Activated naive CD4-positive, alpha-beta T cell treated with anti-CD3 and anti-CD28 coated beads, Interleukin-2, amount 10 ng/mL, durations not matched to agents 7 days and 5 days (primary cell): ENCODE measurements at regions not wholly inside any gene's neighbourhood (a gene's known extent, or its start where the extent isn't known, plus 50 kb on each side); places are given as distances from the start of the nearest gene placed in this dataset.
"Not testable (repeated sequence)": the region's sequence is repeated elsewhere in the genome, so short reads cannot be mapped to it uniquely, and the experiment has no call there.

Source experiments
- CTCF ChIA-PET: fragments of 350-600 bp; sonication (Branson Sonifier 250); formaldehyde crosslinking; loops from one replicate; lab custom pipeline; 2021; ENCODE audit warnings: antibody characterized with exemption; lab: Charles Lee
- DNase-seq: peaks from one replicate; pipeline ENCODE4 v3.0.0-alpha.2; 2020
- H3K27ac Mint-ChIP-seq: one replicate; pipeline ENCODE4 v1.8.0; 2021; ENCODE audit warnings: mild to moderate bottlenecking, moderate library complexity, mixed read lengths
- H3K27me3 Mint-ChIP-seq: one replicate; pipeline ENCODE4 v1.8.0; 2021; ENCODE audit warnings: mild to moderate bottlenecking, mixed read lengths
- H3K36me3 Mint-ChIP-seq: one replicate; pipeline ENCODE4 v1.8.0; 2021; ENCODE audit warnings: mixed read lengths
- H3K4me1 Mint-ChIP-seq: one replicate; pipeline ENCODE4 v1.8.0; 2021; ENCODE audit warnings: mixed read lengths
- H3K4me3 Mint-ChIP-seq: one replicate; pipeline ENCODE4 v1.8.0; 2021; ENCODE audit warnings: mild to moderate bottlenecking, moderate library complexity, mixed read lengths
- H3K9me3 Mint-ChIP-seq: one replicate; pipeline ENCODE4 v1.8.0; 2021; ENCODE audit warnings: mixed read lengths

DNA sequence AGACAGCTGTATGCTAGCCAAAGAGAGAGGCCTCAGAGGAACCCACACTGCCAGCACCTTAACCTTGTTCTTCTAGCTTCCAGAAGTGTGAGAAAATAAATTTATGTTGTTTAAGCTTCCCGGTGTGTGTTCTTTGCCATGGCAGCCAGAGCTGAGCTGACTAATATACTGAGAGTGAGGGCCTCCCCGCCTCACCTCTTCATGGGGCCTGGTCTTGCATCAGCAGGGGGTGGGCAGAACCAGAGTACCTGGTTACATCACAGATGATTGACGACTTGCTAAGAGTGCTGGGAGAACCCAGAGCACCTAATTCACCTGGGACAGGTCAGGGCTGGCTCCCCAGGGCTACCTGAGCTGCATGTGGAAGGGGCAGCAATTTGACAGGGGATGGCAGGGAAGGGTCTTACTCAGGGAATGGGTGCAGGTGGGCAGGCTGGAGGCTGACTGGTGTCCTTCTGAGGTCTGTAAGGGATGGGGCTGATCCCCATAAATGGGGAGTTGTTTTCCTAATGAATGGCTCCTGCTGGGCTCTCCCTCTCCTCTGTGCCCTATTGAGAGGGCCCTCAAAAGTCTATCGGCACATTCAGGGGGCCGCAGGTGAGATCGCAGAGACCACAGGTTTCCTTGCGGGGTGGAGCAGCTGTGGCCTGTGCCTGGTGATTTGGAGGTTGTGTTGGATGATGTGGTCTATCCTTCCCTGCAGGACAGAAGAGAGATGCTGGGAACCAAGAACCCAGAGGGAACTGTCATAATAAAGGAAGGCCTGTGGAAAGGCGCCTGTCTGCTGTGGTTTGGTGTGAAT lies 60.6 kb upstream of the ETV3 start:
- CTCF ChIA-PET, result interaction anchor here (0.8 kb wide), 1 partner anchor 16 kb away, joined by 3 read pairs; no protein-coding TSS in a partner anchor
- Mint-ChIP-seq H3K4me1 (no peaks in the 10 kb centered on the region), H3K9me3 (no peaks in the 10 kb centered on the region), H3K36me3 (no peaks in the 10 kb centered on the region), H3K27ac (no peak overlapping the region), H3K27me3 (peaks cover 49% of the 10 kb centered on the region), H3K4me3 (no peak overlapping the region)
- DNase-seq, result no peak

DNA sequence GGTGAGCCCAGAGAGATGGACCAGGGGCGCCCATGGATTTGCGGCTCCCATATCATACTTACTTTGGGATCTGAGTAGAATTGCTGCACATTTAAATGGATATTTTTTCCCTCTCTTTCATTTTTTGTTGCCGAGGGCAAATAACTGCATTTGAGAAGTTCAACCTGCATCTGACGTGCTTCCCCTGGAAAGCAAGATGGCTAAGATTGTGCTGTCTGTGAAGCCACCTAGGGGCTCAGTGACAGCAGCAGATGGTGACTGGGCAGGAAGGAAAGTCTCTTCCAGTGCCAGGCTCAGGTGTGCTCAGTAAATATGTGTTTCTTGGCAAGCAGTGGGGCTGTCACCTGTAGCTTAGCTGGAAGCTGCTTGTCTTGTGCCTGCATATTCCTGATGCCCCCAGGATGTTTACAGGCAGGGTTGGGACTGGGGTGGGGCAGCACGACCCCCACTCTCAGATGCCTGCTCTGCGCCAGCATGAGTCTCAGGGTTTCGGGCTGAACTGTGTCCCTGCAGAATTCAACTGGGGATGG lies 59.8 kb upstream of the ETV3 start:
- no peak for DNase-seq
- Mint-ChIP-seq H3K36me3 (no peaks in the 10 kb centered on the region), H3K4me1 (no peaks in the 10 kb centered on the region), H3K27ac (no peak overlapping the region), H3K9me3 (no peaks in the 10 kb centered on the region), H3K4me3 (no peak overlapping the region), H3K27me3 (peaks cover 48% of the 10 kb centered on the region)
- CTCF ChIA-PET, result interaction anchor here (0.8 to 3.5 kb wide), 2 partner anchors 13 to 15 kb away, joined by 3 to 26 read pairs; no protein-coding TSS in a partner anchor

DNA sequence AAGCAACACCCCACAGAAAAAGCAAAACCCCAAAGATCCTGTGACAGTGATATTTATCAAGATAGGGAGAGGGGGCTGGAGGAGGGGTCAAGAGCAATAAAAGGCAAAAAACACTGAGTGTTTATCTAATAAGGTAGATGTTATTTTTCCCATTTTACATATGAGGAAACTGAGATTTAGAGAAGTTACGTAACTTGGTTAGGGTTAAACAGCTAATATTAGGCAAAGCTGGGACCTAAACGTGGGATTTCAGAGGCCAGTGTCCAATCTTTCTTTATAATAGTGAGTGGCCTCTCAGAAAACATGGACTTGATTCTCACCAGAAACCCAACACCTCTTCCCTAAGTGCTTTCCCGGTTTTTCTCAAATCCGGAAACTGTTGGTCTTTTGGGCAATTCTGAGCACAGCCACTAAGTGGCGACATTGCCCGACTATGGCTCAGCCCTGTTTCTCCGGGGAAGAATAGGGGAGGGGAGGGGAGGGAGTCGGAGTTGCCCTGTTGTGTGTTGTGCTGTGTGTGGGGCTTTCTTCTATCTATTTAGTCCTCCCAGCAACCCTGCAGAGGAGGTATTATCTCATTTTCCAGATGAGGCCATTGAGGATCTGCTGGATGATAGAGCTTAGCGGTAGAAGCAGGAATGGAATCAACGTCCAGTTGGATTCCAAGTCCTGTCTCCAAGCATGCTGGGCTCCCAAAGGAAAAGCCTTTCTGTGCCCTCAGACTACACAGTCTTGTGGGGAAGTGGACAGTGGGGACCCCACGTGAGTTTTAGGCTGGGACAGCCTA lies 58.7 kb upstream of the ETV3 start:
- not testable (repeated sequence) for H3K9me3 Mint-ChIP-seq, H3K36me3 Mint-ChIP-seq, H3K4me3 Mint-ChIP-seq, H3K27ac Mint-ChIP-seq, H3K4me1 Mint-ChIP-seq, DNase-seq
- peaks cover 50% of the 10 kb centered on the region for H3K27me3 Mint-ChIP-seq
- CTCF ChIA-PET, result interaction anchor here (0.5 to 3.5 kb wide), 18 partner anchors 10 to 383 kb away, joined by 3 to 26 read pairs (median 4); no protein-coding TSS in a partner anchor

DNA sequence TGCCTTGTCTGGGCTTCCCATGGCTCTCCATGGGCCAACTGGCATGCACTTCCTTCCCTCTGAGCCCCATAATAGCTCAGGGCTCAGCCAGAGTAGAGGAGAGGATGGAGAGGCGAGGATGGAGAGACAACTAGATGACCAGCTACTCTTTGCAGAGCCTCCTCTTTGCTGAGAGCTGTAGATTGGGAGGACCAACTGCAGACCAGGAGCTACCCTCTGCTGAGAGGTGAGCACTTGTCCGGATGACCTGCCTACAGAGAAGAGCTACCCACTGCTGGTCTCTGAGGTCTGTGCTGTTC lies 58.0 kb upstream of the ETV3 start:
- H3K9me3 Mint-ChIP-seq, result no peaks in the 10 kb centered on the region
- no peak overlapping the region for H3K27ac Mint-ChIP-seq
- no peak for DNase-seq
- no peak overlapping the region for H3K4me3 Mint-ChIP-seq
- CTCF ChIA-PET, result interaction anchor here (0.5 to 3.5 kb wide), 18 partner anchors 11 to 384 kb away, joined by 3 to 26 read pairs (median 4); no protein-coding TSS in a partner anchor
- H3K27me3 Mint-ChIP-seq, result peaks cover 50% of the 10 kb centered on the region
- no peaks in the 10 kb centered on the region for H3K4me1 Mint-ChIP-seq
- H3K36me3 Mint-ChIP-seq, result no peaks in the 10 kb centered on the region

DNA sequence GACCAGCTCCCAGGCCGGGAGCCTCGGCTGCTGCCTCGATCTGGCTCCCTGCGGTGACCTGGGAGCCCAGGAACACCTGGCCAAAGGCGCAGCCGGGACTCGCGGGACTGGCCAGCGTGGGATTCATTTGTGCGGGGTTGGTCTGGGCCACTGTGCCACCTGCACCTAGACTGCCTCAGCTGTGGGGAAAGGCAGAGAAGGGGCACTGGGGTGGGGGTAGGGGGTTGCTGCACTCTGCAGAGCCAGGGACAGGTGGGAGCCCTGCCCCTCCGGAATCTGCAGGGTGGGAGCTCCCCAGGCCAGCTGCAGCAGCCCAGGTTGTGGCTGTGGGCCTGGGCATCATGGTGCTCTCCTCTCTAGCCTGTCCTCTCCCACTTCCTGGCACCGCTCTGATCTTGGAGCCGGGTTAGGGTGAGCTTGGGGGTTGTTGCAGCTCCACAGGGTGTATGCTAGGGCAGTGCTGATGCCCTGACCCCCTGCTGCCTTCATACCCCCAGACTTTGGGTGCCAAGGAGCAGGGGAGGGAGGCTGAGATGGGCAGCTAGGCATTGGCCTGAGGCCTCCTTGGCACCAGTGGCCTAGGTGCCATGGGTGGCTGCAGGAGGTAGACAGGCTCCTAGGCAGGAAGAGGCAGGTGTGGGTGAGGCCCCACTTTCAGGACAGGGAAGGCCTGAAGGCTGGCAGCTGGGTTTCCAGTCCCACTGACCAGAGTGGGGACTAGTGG lies 57.5 kb upstream of the ETV3 start:
- CTCF ChIA-PET, result interaction anchor here (1.0 to 3.5 kb wide), 15 partner anchors 11 to 385 kb away, joined by 3 to 26 read pairs (median 4); no protein-coding TSS in a partner anchor
- DNase-seq, result no peak
- peaks cover 45% of the 10 kb centered on the region for H3K27me3 Mint-ChIP-seq

DNA sequence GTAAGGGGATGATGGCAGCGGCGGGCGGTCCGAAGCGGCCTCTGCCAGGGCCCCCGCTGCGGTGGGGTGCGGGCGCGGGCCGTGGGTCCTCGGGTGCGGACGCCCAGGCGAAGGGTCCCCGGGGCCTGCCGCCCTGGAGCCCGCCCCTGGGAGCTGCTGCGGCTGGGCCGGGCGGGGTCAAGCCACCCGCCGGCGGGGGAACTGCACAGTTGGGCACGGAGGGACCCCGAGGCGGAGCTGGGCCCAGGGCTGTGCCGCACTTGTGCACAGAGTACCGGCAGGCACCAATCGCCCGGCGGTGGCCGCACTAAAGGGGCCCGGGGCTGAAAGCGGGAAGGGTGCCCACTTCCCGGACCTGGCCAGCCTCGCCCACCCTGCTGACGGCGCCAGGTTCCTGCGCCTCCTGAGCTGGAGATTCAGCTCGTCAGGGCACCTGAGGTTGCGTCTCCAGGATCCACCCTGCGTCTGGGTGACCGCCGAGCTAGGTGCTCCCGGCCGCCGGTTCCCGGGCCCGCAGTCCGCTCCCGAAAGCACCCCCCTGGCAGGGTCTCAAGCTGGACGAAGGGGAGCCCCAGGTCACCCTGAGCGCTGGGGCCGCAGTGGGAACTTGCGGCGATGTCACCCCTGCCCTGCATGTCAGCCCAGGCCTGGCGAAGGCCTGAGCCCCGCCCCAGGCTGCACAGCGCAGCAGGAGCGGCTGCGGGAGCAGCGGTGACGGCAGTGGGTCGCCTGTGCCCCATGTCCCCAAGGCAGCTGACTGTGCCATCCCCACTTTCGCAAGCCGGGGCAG lies 56.7 kb upstream of the ETV3 start:
- Mint-ChIP-seq H3K4me3 (no peak overlapping the region), H3K4me1 (no peaks in the 10 kb centered on the region), H3K27ac (no peak overlapping the region), H3K9me3 (no peaks in the 10 kb centered on the region), H3K36me3 (no peaks in the 10 kb centered on the region), H3K27me3 (peaks cover 46% of the 10 kb centered on the region)
- no peak for DNase-seq
- CTCF ChIA-PET, result interaction anchor here (0.7 to 3.5 kb wide), 7 partner anchors 10 to 294 kb away, joined by 3 to 26 read pairs (median 5); no protein-coding TSS in a partner anchor

More for the DNA sequence above, 57.5 kb upstream of the ETV3 start:
- H3K4me1 Mint-ChIP-seq, result no peaks in the 10 kb centered on the region
- no peak overlapping the region for H3K4me3 Mint-ChIP-seq
- H3K9me3 Mint-ChIP-seq, result no peaks in the 10 kb centered on the region
- no peaks in the 10 kb centered on the region for H3K36me3 Mint-ChIP-seq
- H3K27ac Mint-ChIP-seq, result no peak overlapping the region

DNA sequence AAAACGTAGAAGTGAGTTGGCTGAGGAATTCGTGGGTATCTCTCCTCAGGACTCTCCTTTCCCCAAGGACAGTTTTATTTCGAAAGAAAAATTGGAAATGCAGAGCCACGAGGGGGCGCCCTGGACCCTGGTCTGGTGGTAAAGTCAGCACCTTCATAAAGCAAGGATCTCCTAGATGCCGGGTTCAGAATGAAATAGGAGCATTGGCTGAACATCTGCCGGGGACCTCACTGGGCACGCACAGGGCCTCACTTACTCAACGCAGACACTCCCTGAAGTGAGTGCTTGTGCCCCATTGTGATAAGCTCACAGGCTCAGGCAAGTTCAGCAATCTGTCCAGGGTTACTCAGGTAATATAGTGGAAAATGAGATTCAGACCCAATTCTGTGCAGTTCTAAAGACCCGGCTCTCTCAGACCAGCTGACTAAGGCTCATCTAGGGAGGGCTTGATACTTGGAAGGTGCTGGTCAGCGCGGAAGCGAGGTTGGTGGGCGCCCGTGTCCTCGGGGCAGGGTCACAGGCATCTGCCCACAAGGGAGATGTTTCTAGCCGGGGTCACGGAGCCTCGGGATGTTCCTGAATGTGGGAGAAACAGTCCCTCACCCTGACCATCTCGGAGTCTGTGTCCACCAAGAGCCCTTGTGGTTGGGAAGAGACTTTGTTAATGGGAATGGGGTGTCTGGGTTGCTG lies 55.7 kb upstream of the ETV3 start:
- Mint-ChIP-seq H3K9me3 (no peaks in the 10 kb centered on the region), H3K27ac (no peak overlapping the region), H3K4me3 (no peak overlapping the region), H3K27me3 (peaks cover 54% of the 10 kb centered on the region), H3K36me3 (no peaks in the 10 kb centered on the region), H3K4me1 (no peaks in the 10 kb centered on the region)
- CTCF ChIA-PET, result interaction anchor here (1.6 to 2.3 kb wide), 3 partner anchors 8 to 291 kb away, joined by 5 to 7 read pairs (median 5); no protein-coding TSS in a partner anchor
- DNase-seq, result peak; percentile 74

DNA sequence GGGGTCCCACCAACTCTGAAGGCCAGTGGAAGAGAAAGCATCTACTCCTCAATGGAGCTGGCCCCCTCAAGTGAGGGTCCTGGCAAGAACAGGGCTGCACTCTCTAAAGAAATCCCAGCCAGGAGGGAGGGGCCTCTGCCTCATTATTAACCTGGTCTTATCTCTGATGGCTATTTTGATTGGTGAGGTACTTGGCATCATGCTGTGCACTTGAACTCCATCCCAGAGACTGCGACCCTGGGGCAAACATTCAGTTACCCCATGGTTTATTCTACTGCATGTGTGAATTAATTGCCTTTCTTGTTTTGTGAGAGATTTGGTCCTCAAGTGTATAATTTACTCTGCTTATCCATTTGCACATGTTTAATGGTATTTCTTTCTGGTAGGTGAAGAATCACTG lies 55.0 kb upstream of the ETV3 start:
- Mint-ChIP-seq H3K9me3 (no peaks in the 10 kb centered on the region), H3K27ac (no peak overlapping the region), H3K36me3 (no peaks in the 10 kb centered on the region), H3K4me3 (no peak overlapping the region), H3K27me3 (peaks cover 57% of the 10 kb centered on the region), H3K4me1 (no peaks in the 10 kb centered on the region)
- CTCF ChIA-PET, result interaction anchor here (0.7 to 1.7 kb wide), 4 partner anchors 9 to 292 kb away, joined by 3 to 7 read pairs (median 4); no protein-coding TSS in a partner anchor
- no peak for DNase-seq

DNA sequence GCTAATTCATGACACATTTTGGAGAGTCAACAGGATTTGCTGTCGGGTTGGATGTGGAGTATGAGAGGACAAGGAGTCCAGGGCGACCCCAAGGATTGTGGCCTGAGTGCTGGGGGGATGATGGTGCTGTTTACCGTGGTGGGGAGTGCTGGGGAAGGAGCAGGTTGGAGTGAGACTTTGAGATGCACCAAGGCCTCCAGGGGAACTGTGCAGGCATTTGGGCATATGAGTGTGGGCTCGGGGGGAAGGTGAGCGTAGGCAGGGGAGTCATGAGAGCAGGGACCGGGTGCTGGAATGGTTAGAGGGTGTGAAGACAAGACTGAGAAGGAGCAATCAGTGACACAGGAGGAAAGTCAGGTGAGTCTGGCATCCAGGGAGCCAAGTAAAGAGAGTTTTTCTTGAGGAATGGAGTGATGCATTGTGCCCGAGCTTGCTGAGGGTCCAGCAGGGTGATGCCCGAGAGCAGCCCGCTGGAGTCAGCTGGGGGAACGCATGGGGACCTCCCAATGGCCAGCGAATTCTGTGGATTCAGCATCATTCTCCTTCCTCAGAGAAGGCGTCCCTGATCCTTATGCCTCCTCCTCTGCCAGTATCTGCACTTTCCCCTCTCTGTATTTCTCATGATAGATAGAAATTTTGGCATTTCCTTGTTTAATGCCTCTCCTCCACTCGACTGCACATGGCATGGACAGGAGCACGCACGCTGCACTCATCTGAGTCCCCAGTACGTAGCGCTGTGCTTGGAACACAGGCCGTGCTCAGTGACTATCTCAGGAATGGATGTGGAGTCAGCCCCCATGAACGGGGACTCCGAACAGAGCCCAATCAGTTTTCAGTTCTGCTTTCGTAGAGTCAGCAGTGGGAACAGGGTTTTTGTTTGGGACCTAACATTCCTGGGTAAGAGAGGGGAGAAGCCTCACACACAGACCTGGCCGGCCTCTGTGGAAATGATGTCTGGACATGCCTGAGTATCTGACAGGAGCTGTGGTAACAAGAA lies 52.1 kb upstream of the ETV3 start:
- peaks cover 58% of the 10 kb centered on the region for H3K27me3 Mint-ChIP-seq
- no peak overlapping the region for H3K27ac Mint-ChIP-seq
- DNase-seq, result no peak
- no peaks in the 10 kb centered on the region for H3K4me1 Mint-ChIP-seq
- no peaks in the 10 kb centered on the region for H3K36me3 Mint-ChIP-seq
- no peak overlapping the region for H3K4me3 Mint-ChIP-seq
- CTCF ChIA-PET, result no interaction called here
- no peaks in the 10 kb centered on the region for H3K9me3 Mint-ChIP-seq

DNA sequence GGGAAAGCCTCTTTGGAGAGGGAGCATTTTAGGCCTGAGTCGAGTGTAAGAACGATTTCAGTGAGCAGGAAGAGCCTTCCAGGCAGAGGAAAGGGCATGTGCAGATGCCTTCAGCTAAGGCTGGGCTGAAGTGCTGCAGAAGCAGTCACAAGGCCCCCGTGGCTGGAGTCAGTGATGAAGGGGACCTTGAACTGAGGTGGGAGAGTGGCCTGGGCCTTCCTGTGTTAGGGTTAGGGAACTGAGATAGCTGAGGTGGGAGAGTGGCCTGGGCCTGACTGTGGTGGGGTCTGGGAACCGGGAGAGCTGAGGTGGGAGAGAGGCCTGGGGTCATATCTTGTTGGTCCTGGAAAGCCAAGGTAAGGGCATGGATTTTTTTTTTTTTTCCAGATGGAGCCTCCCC lies 50.9 kb upstream of the ETV3 start:
- H3K4me3 Mint-ChIP-seq, result no peak overlapping the region
- no peak overlapping the region for H3K27ac Mint-ChIP-seq
- H3K27me3 Mint-ChIP-seq, result peaks cover 56% of the 10 kb centered on the region
- H3K36me3 Mint-ChIP-seq, result no peaks in the 10 kb centered on the region
- no peaks in the 10 kb centered on the region for H3K9me3 Mint-ChIP-seq
- no peaks in the 10 kb centered on the region for H3K4me1 Mint-ChIP-seq
- CTCF ChIA-PET, result no interaction called here
- DNase-seq, result no peak
